GM19395 (cell line): ENCODE measurements at regions not wholly inside any gene's neighbourhood (a gene's known extent, or its start where the extent isn't known, plus 50 kb on each side); places are given as distances from the start of the nearest gene placed in this dataset.

ENCODE experiments used
- ATAC-seq: cut with Tn5 transposase; IDR thresholded peaks from one replicate; pipeline ENCODE4 v1.9.1; 2021; ENCODE audit warnings: mild to moderate bottlenecking, moderate library complexity; ENCODE audit not compliant: unreplicated experiment

DNA sequence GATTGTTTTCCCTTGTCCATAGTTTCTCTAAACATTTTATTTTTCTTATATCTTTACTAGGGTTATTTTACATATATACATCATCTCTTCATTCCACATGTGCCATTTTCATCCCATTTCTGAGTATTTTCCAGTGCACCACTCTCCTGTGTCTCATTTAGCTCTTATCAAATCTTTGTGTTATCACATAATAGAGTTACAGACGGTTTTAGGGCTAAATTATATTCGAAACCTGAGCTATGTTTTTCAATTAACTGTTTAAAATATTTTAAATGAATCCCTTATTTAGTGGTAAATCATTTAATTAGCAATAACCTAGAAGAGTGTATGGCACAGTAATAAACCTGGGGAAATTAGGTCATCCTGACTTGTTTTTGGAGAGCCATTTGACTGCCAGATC lies 160.4 kb upstream of the DCN start:
- ATAC-seq: no peak

DNA sequence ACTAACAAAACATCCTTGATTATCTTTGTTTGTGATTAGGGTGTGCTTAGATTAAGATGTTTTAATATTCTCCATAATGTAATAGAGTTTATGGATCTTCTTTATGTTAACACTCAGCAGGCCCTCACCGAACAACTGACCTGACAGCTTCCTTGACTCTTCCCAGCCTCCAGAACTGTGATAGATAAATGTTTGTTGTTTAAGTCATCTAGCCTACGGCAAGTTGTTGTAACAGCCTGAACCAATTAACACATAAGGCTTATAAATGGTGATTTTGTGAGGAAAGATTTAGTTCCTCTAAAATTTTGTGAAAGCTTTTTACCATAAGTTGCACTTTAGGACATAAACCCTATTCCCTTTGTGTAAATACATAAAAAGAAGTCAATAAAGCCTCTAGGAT lies 156.5 kb upstream of the DCN start:
- ATAC-seq: no peak

DNA sequence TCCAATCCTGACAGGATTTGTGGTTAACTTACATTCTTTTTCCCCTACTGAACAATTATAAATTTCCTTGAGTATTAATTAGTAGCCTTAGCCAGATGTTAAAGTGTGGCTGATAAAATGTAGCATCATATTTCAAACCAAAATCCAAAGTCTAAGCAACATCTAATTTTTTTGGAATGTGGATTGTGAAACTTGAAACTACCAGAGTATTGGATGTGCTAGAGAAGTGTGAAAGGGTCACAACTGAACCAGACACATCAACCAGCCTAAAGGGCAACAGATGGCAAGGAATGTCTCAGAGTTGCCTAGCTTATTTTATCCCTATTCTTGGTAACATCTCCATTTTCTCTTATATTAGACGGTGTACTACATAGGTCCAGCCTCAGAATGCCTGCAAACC lies 153.1 kb upstream of the DCN start:
- ATAC-seq: no peak

DNA sequence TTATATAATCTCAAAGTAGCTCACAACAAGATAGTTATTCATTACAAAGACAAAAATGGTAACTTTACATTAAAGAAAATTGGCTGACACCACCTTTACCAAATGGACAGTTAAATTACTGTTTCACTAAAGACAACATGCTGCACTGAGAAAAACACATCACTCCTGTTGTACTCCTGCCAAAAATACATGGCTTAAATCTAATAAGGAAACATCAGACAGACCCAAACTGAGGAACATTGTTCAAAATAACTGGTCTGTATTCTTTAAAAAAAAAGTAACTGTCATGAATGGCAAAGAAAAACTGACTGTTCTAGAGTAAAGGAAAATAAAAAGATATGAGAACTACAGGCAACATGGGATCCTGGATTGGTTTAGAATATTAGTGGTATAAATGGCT lies 151.3 kb upstream of the DCN start:
- ATAC-seq: no peak

DNA sequence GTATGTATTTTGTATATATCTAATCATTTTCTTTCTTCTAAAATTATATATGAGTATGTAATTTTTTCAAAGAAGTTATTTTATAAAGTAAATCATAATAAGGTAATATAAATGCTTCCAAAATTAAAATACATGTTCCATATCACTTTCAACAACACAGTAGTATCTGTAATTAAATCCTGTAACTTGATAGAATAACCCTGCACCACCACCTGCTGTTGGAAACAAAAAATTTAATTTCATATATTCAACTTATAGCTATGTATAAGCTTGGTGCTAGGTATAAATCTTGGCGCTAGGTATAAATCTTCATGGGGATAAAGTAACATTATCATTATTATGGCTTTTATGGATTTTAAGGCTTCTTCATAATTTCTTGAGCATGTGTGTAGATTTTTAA lies 149.7 kb upstream of the DCN start:
- no peak for ATAC-seq

DNA sequence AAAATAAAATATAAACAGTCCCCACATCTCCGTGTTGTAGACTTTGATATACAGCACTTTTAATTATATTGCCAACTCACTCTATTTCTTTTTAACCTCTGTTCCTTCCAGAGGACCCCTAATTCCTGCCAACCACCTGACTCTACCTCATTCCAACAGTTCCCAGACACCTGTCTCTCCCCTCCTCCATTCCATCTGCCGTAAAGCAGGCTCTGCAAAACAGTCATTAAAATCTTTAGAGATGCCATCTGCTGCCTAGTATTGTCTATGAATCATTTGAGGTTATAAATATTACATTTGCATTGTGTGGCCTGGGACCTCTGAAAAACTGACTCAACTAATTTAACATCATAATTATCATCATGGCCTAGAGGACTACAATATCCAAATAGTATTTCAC lies 148.8 kb upstream of the DCN start:
- ATAC-seq: no peak

DNA sequence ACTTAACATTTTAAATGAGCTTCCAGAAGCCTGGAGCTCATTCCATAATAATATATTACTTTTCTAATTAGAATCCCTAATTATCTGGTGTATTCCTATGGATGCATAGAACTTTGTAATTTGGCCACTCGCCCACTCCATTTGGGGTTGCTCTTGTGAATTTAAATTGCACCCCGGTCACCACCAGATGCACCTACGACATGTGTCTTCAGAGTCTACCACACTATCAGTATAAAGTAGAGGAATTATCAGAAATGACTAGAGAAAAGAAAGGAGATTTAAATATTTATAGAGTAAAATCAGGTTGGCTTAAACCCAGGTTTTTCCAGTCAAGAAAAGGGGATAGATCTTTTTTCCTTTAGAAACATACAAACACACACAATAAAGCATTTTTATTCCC lies 145.8 kb upstream of the DCN start:
- ATAC-seq: no peak

DNA sequence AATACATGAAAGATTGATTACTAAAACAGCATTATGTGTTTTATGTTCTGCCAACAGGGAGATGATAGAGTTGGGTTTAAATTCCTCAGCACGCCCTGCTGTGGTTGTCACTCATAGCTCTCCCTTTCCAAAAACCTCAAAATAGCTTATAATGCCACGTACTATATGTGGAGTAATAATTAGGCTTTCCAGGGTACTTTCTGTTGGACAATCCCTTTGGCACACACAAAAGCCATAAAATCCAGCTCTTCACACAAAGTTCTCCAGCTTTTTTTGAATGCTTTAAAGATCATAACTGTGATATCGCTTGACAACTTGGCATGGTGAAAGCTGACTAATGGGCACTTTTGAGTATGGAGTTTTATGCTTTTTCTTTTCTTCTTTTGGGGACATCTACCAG lies 145.3 kb upstream of the DCN start:
- no peak for ATAC-seq

DNA sequence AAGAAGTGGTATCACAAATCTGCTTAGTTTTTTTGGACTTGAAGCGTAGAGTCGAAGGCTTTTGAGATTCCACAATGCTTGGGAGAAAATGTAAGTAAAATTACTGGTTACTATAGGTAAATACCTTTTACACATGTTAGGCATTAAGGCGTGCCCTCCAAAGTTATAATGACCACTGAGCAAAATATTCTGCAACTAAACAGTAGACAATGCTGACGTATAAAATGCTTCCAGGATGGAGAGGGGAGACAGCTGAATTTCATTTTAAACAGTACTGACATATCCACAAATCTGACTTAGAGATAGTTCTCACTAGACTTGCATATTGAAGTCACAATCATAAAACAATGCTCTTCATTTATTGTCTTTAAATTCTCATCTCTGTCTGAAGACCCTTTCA lies 144.5 kb upstream of the DCN start:
- no peak for ATAC-seq

DNA sequence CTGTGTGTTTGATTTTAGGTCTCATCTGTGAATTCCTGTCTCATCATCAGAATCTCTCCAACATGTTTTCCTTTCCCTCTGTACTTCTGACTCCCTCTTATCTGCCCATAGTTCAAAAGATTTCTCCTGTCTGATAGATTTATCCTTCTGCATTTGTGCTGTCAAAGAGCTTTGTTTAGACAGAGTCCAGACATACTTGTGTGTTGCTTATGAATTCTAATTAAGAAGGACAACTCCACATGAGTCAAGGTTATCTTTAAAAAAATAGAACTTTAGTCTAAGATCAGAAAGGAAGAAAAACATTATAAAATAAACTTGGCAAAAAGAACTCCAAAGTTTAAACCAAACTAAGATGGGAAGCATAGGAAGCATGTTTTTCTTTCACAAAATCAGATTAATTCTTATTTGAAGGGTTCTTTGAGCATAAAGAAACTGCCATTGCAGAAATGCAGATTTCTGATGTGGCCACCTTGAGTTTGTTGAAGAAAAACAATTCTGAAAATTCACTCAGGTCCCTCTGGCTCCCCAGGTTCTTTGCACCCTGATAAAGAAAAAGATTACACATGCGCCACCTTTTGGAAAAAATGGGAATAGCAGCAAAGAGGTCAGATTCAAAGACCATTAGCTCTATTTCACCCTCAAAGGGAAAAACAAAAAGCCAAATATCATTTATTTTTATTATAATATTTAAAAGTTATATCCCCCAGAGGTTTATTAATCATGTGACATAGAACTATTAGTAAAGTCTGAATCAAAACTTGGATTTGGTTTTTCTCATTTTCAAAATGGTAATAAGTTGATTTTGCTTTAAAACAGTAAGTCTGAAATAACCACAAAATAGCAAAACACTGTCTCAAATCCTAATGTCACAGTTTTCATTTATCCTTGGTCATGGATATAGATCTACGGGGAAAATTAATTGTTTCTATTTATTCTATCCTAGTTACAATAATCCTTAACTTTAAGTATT lies 143.7 kb upstream of the DCN start:
- peak; percentile 74 for ATAC-seq

DNA sequence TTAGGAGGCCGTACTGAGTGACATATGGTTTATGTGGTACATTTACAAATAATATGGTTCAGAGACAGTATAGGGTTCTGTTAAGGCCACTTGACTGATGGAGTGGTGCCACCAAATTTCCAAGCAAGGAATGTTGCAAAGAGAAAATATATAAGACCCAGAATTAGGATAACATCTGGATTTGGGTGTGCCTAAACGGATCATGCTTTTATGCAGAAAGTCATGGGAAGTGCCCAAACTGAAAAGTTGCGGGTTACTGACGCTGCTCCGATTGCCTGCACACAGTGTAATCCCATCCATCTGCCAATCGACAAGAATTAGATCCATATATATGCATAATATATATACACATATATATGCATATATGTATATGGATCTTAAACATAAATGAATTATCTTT lies 138.4 kb upstream of the DCN start:
- ATAC-seq: no peak

DNA sequence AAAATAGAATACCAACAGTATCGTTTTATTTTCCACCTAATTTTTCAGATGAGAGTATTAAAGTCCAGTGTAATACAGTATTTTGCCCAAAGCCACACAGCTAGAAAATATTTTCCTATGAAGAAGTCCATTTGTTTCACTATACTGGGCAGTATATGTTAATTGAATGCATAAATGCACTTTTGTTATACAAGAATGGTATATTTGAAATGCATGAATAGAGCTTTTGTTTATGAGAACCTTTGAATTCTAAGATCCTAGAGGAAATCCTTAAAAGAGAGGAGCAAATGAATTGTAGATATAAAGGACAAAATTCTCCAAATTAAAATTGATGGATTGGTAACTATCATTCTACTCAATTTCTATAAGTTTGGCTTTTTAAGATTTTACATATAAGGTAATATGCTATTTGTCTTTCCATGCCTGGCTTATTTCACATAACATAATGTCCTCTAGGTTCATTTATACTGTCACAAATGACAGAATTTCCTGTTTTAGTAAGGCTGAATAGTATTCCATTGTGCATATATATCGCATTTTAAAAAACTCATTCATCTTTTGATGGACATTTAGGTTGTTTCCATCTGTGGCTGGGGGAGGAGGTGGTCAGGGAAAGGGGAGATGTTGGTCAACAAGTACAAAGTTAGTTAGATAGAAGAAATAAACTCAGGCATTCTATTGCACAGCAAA lies 136.6 kb upstream of the DCN start:
- no peak for ATAC-seq

DNA sequence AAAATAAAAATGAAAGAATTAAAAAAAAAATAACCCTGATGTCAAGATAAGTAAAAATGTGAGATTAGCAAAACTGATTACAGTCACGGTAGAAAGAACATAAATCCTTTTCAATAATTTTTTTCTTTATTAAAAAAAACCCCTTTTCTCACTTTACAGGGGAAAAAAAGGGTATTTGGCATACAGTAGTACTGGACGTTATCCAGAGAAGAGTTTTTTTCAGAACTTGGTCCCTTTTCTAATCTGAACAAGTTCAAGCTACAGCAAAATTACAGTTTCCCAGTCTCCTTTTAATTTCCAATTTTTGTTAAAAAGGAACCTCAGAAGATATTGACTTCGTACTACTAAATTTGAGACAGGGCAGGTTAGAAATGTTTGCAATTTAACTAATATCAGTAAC lies 134.7 kb upstream of the DCN start:
- no peak for ATAC-seq

DNA sequence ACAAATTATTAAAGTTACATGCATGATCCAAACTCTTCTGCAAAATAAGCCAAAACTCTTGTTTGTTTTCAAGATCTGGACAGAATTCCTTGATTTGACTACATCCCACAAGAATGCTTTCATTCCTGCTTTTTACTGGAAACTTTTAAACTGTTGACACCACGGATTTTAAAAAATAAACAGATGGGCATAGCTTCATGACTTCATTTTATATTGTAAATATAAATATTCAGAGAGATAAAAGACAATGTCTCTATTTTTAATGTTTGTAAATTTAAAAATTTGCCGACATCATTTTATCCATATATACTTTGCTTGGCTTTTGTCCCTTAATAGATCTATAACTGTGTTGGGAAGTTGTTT lies 134.3 kb upstream of the DCN start:
- ATAC-seq: no peak

DNA sequence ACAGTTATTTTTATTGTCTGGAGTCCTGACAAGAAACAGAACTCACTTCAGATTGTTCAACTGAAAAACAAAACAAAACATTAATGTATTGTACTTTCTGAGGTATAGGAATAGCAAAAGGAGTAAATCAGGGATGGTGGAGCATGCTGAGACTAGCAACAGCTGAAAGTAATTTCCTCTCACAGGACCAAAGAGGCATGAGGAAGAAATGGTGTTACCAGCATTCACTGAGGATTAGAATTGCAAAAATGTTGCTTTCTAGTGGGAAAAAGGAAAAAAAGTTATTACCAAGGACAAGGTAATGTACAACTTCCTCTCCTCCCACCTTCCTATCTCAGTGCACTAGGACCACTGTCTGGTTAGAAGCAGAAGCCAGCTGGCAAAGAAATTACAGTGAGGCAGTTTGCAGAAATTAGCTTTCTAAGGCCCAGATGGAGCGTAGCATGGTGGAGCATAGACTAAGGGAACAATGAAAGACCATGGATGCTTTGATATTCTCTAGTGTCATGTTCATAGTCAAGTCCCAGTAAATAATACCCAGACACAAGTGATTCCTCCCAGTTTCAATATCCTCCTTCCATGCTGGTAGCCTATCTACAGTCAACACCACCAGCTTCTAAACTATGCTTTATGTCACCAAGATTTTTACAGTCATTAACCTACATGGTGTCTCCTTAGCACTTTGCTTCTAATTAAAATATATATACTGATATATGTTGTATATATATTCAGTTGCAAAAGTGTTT lies 133.7 kb upstream of the DCN start:
- ATAC-seq: no peak

DNA sequence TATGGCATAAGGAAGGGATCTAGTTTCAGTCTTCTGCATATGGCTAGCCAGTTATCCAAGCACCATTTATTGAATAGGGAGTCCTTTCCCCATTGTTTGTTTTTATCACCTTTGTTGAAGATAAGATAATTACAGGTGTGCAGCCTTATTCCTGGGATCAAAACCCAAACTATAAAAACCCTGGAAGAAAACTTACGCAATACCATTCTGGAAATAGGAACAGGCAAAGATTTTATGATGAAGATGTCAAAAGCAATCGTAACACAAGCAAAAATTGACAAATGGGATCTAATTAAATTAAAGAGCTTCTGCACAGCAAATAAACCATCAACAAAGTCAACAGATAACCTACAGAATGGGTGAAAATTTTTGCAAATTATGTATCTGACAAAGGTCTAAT lies 128.5 kb upstream of the DCN start:
- no peak for ATAC-seq

DNA sequence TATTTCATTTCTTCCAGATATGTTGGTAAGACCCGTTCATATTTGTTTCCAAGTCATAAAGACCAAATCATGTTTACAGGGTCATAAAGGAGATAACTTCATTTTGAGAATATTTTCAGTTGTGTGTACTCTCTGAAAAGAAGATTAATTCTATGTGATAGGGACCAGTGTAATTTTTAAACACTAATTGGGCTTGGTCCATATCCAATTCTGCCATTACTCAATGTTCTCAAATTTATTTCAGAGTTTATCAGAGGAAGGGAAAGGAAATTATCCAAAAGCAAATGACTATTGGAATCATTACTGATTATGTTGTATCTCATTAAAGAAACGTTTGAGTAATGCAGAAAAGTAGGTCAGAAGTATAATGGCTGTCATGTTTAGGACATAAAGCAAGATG lies 126.8 kb upstream of the DCN start:
- ATAC-seq: no peak

DNA sequence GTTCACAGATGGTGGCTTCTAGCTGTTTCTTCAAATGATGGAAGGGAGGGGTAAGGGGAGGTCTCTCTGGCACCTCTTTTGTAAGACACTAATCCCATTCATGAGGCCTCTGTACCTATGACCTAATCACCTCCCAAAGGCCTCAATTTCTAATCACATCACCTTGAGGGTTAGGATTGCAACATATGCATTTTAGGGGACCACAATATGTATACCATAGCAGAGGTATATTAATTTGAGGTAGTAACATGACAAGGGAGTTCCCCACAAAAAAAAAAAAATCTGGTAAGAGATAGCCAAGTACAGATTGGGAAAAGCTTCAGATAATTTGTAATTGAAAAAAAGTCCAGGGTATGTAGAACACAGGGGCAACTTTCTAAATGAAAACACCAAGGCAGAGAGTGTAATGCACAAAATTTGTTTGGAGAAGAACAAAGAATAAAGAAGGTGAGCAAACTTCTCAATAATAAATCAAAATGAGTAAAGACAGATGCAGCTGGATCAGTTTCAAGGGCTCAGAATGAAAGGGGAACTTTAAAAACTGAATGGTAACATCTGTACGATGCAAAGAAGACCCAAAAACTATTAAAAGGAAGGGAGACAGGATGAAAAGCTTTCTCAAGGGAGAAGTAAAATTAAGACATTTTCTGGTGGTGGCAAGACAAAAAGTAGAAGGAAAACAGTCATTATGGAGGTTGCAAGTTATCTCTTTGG lies 125.5 kb upstream of the DCN start:
- ATAC-seq: no peak

DNA sequence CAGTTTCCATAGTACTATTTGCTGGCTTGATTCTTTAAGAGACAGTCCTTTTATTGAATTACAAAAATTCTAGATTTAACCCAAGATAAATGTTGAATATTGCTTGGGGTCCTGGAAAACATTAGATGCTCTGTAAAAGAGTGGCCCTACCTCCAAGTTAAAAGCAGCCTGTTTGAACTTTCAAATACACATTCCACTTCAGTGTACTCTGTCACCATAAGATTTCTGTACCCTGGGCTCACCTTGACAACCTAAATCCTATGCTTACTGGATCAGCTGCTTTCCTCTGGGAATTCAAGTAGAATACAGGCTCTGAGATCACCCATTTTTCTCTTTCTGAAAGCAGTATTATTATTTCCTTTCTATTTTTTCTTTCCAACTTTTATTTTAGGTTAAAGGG lies 107.7 kb upstream of the DCN start:
- ATAC-seq: no peak

DNA sequence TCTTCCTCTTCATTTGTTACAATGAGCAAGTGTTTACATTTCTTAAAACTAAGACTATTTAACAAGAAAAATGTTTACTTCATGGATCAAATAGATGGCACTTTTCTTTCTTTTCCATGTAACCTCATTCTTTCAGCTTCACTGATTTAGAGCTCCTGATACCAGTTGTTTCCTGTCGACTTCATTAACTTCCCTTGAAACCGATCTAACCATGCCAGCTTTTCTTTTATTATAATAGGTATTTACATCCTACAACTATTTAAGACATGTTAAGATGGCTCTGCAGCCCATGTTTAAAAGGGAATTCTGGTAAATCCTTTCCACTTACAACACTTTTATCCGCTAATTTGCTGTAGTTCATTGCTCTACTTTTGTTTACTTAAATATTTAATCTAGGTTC lies 107.3 kb upstream of the DCN start:
- ATAC-seq: no peak

DNA sequence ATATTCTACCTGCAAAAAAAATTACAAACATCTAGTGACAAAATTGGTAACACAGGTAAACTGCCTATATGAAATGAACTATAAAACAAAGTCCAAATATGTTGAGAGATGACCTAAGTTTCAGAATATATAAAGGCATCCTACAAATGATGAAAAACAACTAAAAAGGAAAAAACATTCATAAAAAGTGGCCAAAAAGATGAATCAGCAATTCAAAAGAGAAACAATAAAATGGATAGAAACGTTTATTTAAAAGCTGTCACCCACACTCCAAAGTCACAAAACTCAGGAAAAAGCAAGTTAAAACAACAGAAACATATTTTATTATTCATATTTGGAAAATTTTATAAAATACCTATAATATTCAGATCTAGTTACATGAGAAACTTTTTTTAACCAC lies 106.5 kb upstream of the DCN start:
- no peak for ATAC-seq
